ENCODE measurements at regions not wholly inside any gene's neighbourhood (a gene's known extent, or its start where the extent isn't known, plus 50 kb on each side); places are given as distances from the start of the nearest gene placed in this dataset.

DNA sequence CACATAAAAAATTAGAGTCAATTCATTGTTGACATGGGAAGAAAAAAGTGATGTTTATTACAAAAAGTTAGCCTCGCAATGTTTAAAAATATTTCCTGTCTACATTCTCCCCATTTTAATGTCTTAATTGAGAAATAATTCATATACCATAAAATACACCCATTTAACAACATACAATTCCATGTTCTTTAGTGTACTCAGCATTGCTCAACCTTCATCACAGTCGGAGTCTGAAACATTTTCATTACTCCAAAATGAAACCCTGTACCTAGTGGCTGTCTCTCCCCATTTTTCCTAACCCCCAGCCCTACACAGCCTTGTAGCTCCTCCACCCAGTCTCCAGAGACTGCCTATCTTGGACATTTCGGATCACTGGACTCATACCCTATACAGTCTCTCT, 103.9 kb upstream of the CBLN2 start:
- H3K4me2 ChIP-seq (ENCODE audit: insufficient read depth, low read length): no peak overlapping the region
- no peaks in the 10 kb centered on the region for H3K9me3 ChIP-seq (replicated peaks; ENCODE audit: control insufficient read depth, insufficient read depth, low read length)
- no peak for DNase-seq (ENCODE audit: low read depth, low spot score)
- H3K4me3 ChIP-seq (replicated peaks in 1 of 3; ENCODE audit: insufficient read depth in 1 of 3, low read depth in 1 of 3, low read length in 3 of 3): no peak overlapping the region
- no peak for FAIRE-seq
- no peaks in the 10 kb centered on the region for H4K20me1 ChIP-seq (replicated peaks; ENCODE audit: control insufficient read depth, extremely low read depth, insufficient read depth, low read length)
- no peak overlapping the region for H3K9ac ChIP-seq (replicated peaks; ENCODE audit: extremely low read depth, insufficient read depth, low read length)
- H3K36me3 ChIP-seq (ENCODE audit: control insufficient read depth in 2 of 2, extremely low read depth in 1 of 2, insufficient read depth in 2 of 2, low read length in 2 of 2): no peaks in the 10 kb centered on the region
- ChIA-PET POLR2A (no interaction called here), CTCF (no interaction called here)
- dilution Hi-C loops (cut with MboI; ENCODE audit: extremely low pct_ligation_motif_present, low sequenced_read_pairs) (no loop called here), intact Hi-C loops (cut with micrococcal nuclease) (no loop called here)
- no peak overlapping the region for H2AFZ ChIP-seq (ENCODE audit: low read depth, low read length)
- no peaks in the 10 kb centered on the region for H3K9me1 ChIP-seq (replicated peaks; ENCODE audit: control insufficient read depth, extremely low read depth, insufficient read depth, low read length)
- TF ChIP-seq POLR2AphosphoS5 (IDR thresholded peaks at IDR 0.05; ENCODE audit: insufficient read depth, low read depth, low read length) (no peak), GATA2 (IDR thresholded peaks at IDR 0.05; ENCODE audit: insufficient read depth, insufficient read length, low read depth, low read length) (no peak), EZH2 (IDR thresholded peaks at IDR 0.05; ENCODE audit: borderline replicate concordance, low read depth, low read length, severe bottlenecking) (no peak), FOS (IDR thresholded peaks at IDR 0.05; ENCODE audit: borderline replicate concordance, insufficient read depth, low read length) (no peak), JUN (IDR thresholded peaks at IDR 0.05; ENCODE audit: borderline replicate concordance, insufficient read depth, insufficient read length, low read depth) (no peak), MYC (IDR thresholded peaks at IDR 0.05; ENCODE audit: low read depth, low read length) (no peak), POLR2A (IDR thresholded peaks at IDR 0.05; ENCODE audit: low read depth, low read length) (no peak)
- TF ChIP-seq, protein P1, sequence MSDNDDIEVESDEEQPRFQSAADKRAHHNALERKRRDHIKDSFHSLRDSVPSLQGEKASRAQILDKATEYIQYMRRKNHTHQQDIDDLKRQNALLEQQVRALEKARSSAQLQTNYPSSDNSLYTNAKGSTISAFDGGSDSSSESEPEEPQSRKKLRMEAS (IDR thresholded peaks at IDR 0.05; ENCODE audit: insufficient read depth, insufficient read length): no peak
- TF ChIP-seq, protein P2, sequence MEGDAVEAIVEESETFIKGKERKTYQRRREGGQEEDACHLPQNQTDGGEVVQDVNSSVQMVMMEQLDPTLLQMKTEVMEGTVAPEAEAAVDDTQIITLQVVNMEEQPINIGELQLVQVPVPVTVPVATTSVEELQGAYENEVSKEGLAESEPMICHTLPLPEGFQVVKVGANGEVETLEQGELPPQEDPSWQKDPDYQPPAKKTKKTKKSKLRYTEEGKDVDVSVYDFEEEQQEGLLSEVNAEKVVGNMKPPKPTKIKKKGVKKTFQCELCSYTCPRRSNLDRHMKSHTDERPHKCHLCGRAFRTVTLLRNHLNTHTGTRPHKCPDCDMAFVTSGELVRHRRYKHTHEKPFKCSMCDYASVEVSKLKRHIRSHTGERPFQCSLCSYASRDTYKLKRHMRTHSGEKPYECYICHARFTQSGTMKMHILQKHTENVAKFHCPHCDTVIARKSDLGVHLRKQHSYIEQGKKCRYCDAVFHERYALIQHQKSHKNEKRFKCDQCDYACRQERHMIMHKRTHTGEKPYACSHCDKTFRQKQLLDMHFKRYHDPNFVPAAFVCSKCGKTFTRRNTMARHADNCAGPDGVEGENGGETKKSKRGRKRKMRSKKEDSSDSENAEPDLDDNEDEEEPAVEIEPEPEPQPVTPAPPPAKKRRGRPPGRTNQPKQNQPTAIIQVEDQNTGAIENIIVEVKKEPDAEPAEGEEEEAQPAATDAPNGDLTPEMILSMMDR (IDR thresholded peaks at IDR 0.05; ENCODE audit: extremely low read depth in 1 of 2, insufficient read depth in 1 of 2, low read depth in 1 of 2, low read length in 2 of 2): no peak
- BruUV-seq (replicated peaks): no TSS peak
- no peaks in the 10 kb centered on the region for H3K79me2 ChIP-seq (ENCODE audit: control insufficient read depth, insufficient read depth, low read length)
- H3K4me1 ChIP-seq (ENCODE audit: control insufficient read depth, extremely low read depth, insufficient read depth, low read length): no peaks in the 10 kb centered on the region
- H3K27me3 ChIP-seq (ENCODE audit: control insufficient read depth in 2 of 2, insufficient read depth in 2 of 2, low read length in 2 of 2): no peaks in the 10 kb centered on the region
- no peak overlapping the region for H3K27ac ChIP-seq (ENCODE audit: insufficient read depth, low read depth, low read length)

Data from endothelial cell of umbilical vein (primary cell).